ENCODE measurements at regions not wholly inside any gene's neighbourhood (a gene's known extent, or its start where the extent isn't known, plus 50 kb on each side); places are given as distances from the start of the nearest gene placed in this dataset.

- TF ChIP-seq PATZ1 (CRISPR knock-in tag; IDR thresholded peaks at IDR 0.05; ENCODE audit: borderline replicate concordance): no peak
- no peak for TF ChIP-seq RARB (CRISPR knock-in tag; IDR thresholded peaks at IDR 0.05)
- no peak for TF ChIP-seq ESRRG (CRISPR knock-in tag; IDR thresholded peaks at IDR 0.05)
- TF ChIP-seq CSRNP3 (CRISPR knock-in tag; IDR thresholded peaks at IDR 0.05): no peak
- TF ChIP-seq, protein P1, sequence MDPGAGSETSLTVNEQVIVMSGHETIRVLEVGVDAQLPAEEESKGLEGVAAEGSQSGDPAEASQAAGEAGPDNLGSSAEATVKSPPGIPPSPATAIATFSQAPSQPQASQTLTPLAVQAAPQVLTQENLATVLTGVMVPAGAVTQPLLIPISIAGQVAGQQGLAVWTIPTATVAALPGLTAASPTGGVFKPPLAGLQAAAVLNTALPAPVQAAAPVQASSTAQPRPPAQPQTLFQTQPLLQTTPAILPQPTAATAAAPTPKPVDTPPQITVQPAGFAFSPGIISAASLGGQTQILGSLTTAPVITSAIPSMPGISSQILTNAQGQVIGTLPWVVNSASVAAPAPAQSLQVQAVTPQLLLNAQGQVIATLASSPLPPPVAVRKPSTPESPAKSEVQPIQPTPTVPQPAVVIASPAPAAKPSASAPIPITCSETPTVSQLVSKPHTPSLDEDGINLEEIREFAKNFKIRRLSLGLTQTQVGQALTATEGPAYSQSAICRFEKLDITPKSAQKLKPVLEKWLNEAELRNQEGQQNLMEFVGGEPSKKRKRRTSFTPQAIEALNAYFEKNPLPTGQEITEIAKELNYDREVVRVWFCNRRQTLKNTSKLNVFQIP (CRISPR knock-in tag; IDR thresholded peaks at IDR 0.05; ENCODE audit: borderline replicate concordance, low read depth): no peak
These were observed 71.9 kb downstream of the ZNF726 start for GRCh38 chr19:23986623-23987022.

Measured in SK-N-SH treated with all-trans-retinoic acid at 6 μM for 48 hours (cell line).